ENCODE measurements at regions not wholly inside any gene's neighbourhood (a gene's known extent, or its start where the extent isn't known, plus 50 kb on each side); places are given as distances from the start of the nearest gene placed in this dataset.
"Not testable (repeated sequence)": the region's sequence is repeated elsewhere in the genome, so short reads cannot be mapped to it uniquely, and the experiment has no call there.

- DNase-seq (ENCODE audit: low spot score) = no peak
These were observed 67.4 kb downstream of the ARRDC3 start for GRCh38 chr5:91315701-91316100.

DNA sequence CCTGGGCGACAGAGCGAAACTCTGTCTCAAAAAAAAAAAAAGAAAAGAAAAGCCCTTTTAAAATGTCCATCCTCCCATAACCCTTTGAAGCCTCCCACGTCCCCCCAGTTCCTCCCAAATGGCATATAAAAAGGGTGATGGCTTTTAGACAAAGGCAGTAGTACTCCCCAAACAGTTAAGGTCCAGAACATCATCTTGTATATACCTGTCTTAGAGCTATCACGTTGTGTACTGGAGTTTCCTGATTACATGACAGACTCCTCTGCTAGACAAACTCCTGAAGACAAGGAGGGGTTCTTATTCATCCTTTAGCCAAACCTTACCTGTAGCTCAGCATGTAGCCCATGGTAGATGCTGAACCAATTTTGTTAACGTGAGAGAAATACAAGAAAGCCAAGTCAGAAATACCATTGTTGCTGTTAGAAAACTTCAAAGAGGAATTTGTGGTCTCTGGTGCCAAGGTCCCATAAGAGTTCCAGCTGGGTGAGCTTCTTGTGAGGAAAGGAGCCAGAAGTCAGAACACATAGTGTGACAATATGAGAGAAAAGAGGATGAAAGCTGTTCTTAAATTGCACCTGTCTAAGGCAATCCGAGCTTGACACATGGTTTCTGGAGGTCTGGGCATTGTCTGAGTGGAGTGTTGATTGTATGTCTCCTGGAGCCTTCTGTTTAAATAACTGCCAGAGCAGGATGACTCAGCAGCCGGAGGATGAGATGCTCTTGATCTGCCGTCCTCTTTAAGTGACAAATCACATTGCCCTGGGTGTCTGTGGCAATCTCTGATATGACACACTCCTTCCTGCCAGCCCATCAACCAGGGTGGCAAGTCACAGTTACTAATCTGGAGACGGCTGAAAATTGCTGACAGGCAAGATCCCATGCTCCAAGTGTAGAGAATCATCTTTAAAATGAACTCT, 69.1 kb downstream of the ARRDC3 start:
- DNase-seq (ENCODE audit: low spot score) = peak; percentile 97

- no peak for DNase-seq (ENCODE audit: low spot score)
These were observed 70.4 kb downstream of the ARRDC3 start for GRCh38 chr5:91312698-91313097.

- DNase-seq (ENCODE audit: low spot score) = peak; percentile 82
These were observed 71.2 kb downstream of the ARRDC3 start for GRCh38 chr5:91311697-91312501.

DNA sequence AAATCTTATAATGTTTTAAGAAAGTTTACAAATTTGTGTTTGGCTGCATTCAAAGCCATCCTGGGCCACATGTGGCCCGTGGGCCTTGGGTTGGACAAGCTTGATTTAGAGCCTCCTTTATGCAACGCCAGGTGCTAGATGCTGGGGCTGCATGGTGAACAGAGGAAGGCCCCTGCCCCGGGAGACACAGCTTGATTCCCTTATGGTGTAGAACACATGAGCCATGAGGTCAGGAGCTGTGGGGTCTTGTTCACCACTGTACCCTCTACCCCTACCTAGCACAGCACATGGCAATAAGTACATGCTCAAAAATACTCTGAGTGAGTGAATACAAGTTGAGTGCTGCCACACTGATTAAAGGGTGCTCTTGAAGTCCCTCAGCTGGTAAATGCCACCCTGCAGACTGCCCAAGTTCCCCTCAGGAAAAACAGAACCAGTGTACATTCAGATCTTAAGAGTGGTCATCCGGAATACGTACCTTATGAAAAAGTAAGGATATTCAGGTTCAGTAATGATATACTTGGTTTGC, 71.9 kb downstream of the ARRDC3 start:
- DNase-seq (ENCODE audit: low spot score) = no peak

- not testable (repeated sequence) for DNase-seq (ENCODE audit: low spot score)
These were observed 75.0 kb downstream of the ARRDC3 start for GRCh38 chr5:91308157-91308556.

- no peak for DNase-seq (ENCODE audit: low spot score)
These were observed 76.1 kb downstream of the ARRDC3 start for GRCh38 chr5:91307048-91307447.

DNA sequence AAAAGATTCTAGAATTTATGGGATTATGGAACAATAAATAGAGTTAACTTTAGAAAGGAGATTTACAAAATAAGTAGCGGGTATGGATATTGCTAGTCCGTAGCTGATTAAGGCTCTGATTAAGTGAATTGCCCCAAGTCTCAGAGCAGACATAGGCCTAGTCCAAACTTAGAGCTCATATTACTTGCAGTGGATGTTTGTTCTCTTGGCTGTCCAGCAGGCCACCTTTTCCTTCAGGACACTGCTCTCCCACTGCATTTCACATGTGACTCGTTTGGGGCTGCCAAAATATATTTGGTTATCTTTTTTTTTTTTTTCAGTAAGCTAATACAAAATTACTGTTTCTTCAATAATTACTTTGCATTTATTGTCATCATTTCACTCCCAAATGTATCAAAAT, 76.6 kb downstream of the ARRDC3 start:
- DNase-seq (ENCODE audit: low spot score) = no peak

GRCh38 chr5:91305640-91306039, 77.5 kb downstream of the ARRDC3 start:
- no peak for DNase-seq (ENCODE audit: low spot score)

DNA sequence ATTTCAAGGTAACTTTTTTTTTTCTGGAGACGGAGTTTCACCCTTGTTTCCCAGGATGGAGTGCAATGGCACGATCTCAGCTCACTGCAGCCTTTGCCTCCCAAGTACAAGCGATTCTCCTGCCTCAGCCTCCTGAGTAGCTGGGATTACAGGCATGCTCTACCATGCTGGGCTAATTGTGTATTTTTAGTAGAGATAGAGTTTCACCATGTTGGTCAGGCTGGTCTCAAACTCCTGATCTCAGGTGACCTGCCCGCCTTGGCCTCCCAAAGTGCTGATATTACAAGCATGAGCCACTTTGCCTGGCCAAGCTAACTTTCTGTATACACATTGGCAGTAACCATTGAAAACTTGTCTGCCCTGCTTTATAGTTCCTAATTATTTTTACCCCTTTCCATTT, 79.1 kb downstream of the ARRDC3 start:
- not testable (repeated sequence) for DNase-seq (ENCODE audit: low spot score)

DNA sequence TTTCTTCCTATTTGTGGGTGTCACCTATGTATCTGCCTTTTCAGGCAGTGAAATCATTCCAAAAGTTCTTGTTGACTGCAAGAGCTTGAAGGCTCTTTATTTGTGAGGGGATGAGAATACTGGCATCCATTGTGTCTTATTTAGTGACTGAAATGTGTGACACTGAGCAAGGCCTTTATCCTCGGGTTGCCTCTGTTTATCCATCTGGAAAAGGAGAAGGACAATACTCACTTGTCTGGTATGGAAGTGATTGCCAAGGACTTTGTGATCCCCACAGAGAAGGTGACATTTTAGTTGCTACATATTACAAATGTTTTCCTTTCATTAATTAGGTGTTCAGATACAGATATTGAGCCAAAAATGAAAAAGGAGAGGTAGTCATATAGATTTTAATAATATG, 80.2 kb downstream of the ARRDC3 start:
- DNase-seq (ENCODE audit: low spot score) = no peak

DNA sequence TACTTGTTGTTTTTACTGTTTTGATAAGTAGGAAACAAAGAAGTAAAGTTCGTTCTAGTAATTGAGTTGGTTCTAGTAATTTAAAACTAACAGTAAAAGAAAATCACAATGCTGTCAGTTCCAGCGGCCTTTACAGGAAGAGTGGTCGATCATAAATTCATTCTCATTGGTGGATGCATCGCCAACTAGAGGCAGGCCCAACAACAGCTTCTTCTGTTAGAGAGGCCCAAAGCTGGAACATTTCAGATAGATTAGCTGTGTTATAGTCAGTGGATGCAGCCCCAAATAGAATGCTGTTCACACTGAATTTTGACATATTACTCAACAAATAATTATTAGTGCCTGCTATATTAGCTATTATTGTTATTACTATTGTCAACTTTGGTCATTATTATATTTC, 80.8 kb downstream of the ARRDC3 start:
- DNase-seq (ENCODE audit: low spot score) = peak; percentile 17

- no peak for DNase-seq (ENCODE audit: low spot score)
These were observed 81.8 kb downstream of the ARRDC3 start for GRCh38 chr5:91301106-91301846.

GRCh38 chr5:91297994-91298393, 85.1 kb downstream of the ARRDC3 start:
- no peak for DNase-seq (ENCODE audit: low spot score)

DNA sequence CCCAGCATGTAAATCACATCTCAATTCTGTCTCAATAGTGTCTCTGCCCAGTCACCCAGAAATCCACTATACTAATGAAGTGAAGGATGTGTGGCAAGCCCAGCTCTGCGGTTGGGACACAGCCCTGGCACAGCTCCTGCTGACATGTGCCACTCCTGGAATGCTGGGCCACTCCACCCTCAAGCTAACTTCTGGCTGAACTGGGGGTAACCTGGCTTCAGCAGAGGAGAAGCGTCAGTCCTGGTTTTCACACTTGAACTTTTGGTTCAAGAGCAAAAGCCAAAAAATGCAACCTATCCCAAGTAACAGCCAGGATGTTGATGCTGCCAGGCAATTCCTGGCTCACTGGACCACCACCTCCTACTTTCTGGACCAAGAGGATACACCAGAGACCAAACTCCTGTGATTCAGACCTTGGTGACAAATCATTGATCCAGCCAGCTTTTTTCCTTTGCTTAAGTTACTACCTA, 86.4 kb downstream of the ARRDC3 start:
- peak; percentile 44 for DNase-seq (ENCODE audit: low spot score)

DNA sequence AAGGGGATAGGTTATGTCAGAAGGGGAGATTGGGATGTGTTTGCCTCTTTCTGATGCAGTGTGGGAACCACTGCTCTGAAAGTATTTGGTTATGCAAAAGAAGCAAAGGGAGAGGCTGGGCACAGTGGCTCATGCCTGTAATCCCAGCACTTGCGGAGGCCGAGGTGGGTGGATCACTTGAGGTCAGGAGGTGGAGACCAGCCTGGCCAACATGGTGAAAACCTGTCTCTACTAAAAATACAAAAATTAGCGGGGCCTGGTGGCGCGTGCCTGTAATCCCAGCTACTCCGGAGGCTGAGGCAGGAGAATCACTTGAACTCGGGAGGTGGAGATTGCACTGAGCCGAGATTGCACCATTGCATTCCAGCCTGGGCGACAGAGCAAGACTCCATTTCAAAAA, 87.0 kb downstream of the ARRDC3 start:
- DNase-seq (ENCODE audit: low spot score) = not testable (repeated sequence)

DNA sequence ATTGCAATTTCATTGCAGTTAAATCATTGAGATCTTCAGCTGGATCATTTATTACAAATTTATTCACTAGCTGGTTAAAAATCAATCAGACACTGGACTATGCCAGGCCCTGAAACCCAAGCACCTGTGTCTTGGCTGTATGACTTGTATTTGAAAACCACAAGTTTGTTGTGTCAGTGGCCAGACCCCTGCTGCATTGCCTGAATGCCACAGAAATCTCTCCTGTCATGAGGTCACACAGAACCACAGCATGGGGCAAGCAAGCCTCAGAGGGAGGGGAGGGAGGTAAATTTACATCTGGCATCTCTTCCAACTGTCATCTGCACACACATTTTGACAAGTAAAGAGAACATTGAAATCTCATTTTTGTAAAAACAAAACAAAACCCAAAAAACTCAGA, 90.0 kb downstream of the ARRDC3 start:
- DNase-seq (ENCODE audit: low spot score) = peak; percentile 23

GRCh38 chr5:91291628-91292569, 91.2 kb downstream of the ARRDC3 start:
- DNase-seq (ENCODE audit: low spot score) = no peak

GRCh38 chr5:91288118-91288916, 94.8 kb downstream of the ARRDC3 start:
- no peak for DNase-seq (ENCODE audit: low spot score)

DNA sequence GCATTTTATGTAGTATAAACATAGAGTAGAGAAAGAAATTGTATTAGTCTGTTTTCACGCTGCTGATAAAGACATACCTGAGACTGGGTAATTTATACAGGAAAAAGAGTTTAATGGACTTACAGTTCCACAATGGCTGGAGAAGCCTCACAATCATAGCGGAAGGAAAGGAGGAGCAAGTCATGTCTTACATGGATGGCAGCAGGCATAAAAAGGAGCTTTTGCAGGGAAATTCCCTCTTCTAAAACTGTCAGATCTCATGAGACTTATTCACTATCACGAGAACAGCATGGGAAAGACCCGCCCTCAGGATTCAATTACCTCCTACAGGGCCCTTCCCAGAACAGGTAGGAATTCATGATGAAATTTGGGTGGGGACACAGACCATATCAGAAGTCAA, 98.1 kb downstream of the ARRDC3 start:
- not testable (repeated sequence) for DNase-seq (ENCODE audit: low spot score)

Measured in SW480 (cell line).